ENCODE measurements at regions not wholly inside any gene's neighbourhood (a gene's known extent, or its start where the extent isn't known, plus 50 kb on each side); places are given as distances from the start of the nearest gene placed in this dataset.

DNA sequence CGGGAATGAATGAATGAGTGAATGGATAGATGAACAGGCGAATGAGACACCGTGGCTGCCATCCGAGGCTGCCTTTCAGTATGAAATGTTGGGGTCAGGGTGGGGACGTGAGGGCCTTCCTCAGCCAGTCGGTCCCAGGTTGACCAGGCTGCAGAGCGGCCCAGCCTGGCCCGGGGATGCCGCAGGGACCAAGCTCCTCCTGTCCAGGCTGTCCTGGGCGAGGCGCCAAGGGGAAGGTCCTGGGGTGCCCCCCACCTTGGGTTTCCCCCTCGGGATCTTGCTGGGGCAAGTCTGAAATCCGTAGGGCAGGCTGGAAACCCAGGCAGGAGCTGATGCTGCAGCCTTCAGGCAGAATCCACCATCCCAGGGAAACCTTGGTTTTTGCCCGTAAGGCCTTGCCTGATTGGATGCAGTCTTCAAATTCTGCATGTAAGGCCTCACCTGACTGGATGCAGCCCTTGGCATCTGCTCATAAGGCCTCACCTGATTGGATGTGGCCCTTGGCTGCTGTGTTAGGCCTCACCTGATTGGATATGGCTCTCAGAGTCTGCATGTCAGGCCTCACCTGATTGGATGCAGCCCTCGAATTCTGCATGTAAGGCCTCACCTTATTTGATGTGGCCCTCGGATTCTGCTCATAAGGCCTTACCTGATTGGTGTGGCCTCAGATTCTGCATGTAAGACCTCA lies 61.7 kb upstream of the ZNF469 start:
- peaks cover 4% of the 10 kb centered on the region for H3K4me1 ChIP-seq
- no peak overlapping the region for H2AFZ ChIP-seq (replicated peaks)
- peaks cover 7% of the 10 kb centered on the region for H3K27me3 Mint-ChIP-seq (ENCODE audit: insufficient read depth, low read depth)
- H3K4me2 ChIP-seq = no peak overlapping the region
- no peak overlapping the region for H3K9ac ChIP-seq
- peaks cover 6% of the 10 kb centered on the region for H3K4me1 Mint-ChIP-seq
- H3K27me3 ChIP-seq = no peaks in the 10 kb centered on the region
- H3K79me2 ChIP-seq (ENCODE audit: low read depth) = no peaks in the 10 kb centered on the region
- H3K9me3 Mint-ChIP-seq = peaks cover 5% of the 10 kb centered on the region
- no peaks in the 10 kb centered on the region for H3K36me3 Mint-ChIP-seq
- no peaks in the 10 kb centered on the region for H4K20me1 ChIP-seq (ENCODE audit: low read depth)
- no peak overlapping the region for H3K27ac ChIP-seq
- H3K9me3 ChIP-seq (ENCODE audit: low read depth) = no peaks in the 10 kb centered on the region
- H3F3A ChIP-seq (ENCODE audit: low read depth) = no peaks in the 10 kb centered on the region
- no peak for DNase-seq (ENCODE audit: low spot score)
- H3K36me3 ChIP-seq = no peaks in the 10 kb centered on the region
- no peak overlapping the region for H3K27ac Mint-ChIP-seq
- H3K4me3 ChIP-seq = no peak overlapping the region
- H3K4me3 Mint-ChIP-seq = no peak overlapping the region
- TF ChIP-seq, protein P1, sequence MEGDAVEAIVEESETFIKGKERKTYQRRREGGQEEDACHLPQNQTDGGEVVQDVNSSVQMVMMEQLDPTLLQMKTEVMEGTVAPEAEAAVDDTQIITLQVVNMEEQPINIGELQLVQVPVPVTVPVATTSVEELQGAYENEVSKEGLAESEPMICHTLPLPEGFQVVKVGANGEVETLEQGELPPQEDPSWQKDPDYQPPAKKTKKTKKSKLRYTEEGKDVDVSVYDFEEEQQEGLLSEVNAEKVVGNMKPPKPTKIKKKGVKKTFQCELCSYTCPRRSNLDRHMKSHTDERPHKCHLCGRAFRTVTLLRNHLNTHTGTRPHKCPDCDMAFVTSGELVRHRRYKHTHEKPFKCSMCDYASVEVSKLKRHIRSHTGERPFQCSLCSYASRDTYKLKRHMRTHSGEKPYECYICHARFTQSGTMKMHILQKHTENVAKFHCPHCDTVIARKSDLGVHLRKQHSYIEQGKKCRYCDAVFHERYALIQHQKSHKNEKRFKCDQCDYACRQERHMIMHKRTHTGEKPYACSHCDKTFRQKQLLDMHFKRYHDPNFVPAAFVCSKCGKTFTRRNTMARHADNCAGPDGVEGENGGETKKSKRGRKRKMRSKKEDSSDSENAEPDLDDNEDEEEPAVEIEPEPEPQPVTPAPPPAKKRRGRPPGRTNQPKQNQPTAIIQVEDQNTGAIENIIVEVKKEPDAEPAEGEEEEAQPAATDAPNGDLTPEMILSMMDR (IDR thresholded peaks at IDR 0.05) = no peak
- TF ChIP-seq EZH2 (IDR thresholded peaks at IDR 0.05) = no peak
- no peak for TF ChIP-seq EZH2phosphoT487 (IDR thresholded peaks at IDR 0.05)

DNA sequence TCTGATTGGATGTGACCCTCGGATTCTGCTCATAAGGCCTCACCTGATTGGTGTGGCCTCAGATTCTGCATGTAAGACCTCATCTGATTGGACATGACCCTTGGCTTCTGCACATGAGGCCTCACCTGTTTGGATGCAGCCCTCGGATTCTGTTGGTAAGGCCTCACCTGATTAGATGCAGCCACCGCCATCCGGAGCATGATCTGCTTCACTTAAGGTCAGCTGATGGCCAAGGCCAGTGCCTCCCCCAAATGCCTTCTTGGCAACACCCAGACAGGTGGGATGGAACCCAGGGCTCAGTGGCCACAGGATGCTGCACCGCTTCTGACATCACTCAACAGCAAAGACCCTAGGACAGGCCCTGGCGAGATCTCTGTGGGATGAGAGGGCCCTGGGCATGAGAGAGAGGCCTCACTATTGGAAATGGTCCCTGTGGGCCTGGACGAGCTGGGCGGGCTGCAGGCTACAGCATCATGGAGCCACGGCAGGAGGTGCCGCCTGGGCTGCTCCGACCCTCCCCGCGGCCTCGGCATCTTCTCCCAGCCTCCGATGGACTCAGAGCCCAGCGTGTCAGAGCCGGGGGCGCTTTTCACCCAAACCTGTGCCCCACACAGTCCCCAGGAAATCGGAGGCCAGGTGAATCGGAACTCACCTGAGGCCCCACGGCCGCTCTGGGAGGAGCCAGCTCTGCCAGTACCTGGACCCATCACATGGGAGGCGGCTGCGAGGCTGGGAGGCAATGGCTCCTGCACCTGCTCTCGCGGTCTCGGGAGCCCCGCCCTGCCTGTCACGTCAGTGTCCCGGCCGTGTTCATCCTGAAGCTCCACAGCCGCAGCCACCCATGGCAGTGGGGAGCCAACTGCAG lies 60.9 kb upstream of the ZNF469 start:
- no peaks in the 10 kb centered on the region for H3F3A ChIP-seq (ENCODE audit: low read depth)
- Mint-ChIP-seq H3K4me1 (peaks cover 9% of the 10 kb centered on the region), H3K9me3 (peaks cover 5% of the 10 kb centered on the region), H3K27me3 (ENCODE audit: insufficient read depth, low read depth) (peaks cover 7% of the 10 kb centered on the region), H3K36me3 (no peaks in the 10 kb centered on the region), H3K4me3 (no peak overlapping the region), H3K27ac (no peak overlapping the region)
- H3K27me3 ChIP-seq = no peaks in the 10 kb centered on the region
- no peak overlapping the region for H3K9ac ChIP-seq
- no peaks in the 10 kb centered on the region for H4K20me1 ChIP-seq (ENCODE audit: low read depth)
- no peak overlapping the region for H3K4me3 ChIP-seq
- H3K79me2 ChIP-seq (ENCODE audit: low read depth) = no peaks in the 10 kb centered on the region
- H3K27ac ChIP-seq = no peak overlapping the region
- TF ChIP-seq, protein P1 (IDR thresholded peaks at IDR 0.05) = no peak
- TF ChIP-seq EZH2 (IDR thresholded peaks at IDR 0.05) (no peak), EZH2phosphoT487 (IDR thresholded peaks at IDR 0.05) (no peak)
- no peaks in the 10 kb centered on the region for H3K36me3 ChIP-seq
- peaks cover 4% of the 10 kb centered on the region for H3K4me1 ChIP-seq
- H2AFZ ChIP-seq (replicated peaks) = no peak overlapping the region
- H3K9me3 ChIP-seq (ENCODE audit: low read depth) = no peaks in the 10 kb centered on the region
- H3K4me2 ChIP-seq = no peak overlapping the region
- DNase-seq (ENCODE audit: low spot score) = no peak

DNA sequence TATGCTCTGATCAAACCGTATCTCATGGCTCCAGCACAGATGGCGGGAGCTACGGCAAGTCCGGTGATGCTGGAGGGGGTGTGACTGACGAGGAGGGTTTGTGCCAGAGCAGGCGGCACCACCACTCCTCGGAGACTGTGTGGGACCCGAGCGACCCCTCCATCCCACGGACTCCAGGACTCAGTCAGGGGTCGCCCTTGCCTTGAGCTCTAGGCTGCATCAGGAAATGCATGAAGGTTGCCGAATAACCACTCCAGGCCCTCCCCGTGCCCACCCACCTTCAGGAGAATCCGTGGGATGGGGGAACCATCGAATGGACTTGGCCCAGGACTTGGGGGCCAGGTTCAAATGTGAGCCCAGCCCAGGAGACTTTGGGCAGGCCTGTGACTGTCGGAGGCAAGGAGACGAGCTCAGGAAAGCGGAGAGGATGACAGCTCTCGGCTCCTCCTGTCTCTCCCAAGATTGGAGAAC lies 60.2 kb upstream of the ZNF469 start:
- Histone ChIP-seq H3K27ac (no peak overlapping the region), H3K9me3 (ENCODE audit: low read depth) (no peaks in the 10 kb centered on the region), H3K27me3 (no peaks in the 10 kb centered on the region), H3K4me3 (no peak overlapping the region), H3K4me2 (no peak overlapping the region), H4K20me1 (ENCODE audit: low read depth) (no peaks in the 10 kb centered on the region), H3K4me1 (peaks cover 4% of the 10 kb centered on the region), H2AFZ (replicated peaks) (no peak overlapping the region), H3K9ac (no peak overlapping the region), H3K79me2 (ENCODE audit: low read depth) (no peaks in the 10 kb centered on the region), H3K36me3 (no peaks in the 10 kb centered on the region), H3F3A (ENCODE audit: low read depth) (no peaks in the 10 kb centered on the region)
- H3K4me3 Mint-ChIP-seq = no peak overlapping the region
- TF ChIP-seq, protein P1 (IDR thresholded peaks at IDR 0.05) = no peak
- TF ChIP-seq EZH2phosphoT487 (IDR thresholded peaks at IDR 0.05) (no peak), EZH2 (IDR thresholded peaks at IDR 0.05) (no peak)
- peaks cover 7% of the 10 kb centered on the region for H3K27me3 Mint-ChIP-seq (ENCODE audit: insufficient read depth, low read depth)
- DNase-seq (ENCODE audit: low spot score) = no peak
- no peaks in the 10 kb centered on the region for H3K36me3 Mint-ChIP-seq
- peaks cover 5% of the 10 kb centered on the region for H3K9me3 Mint-ChIP-seq
- H3K4me1 Mint-ChIP-seq = peaks cover 7% of the 10 kb centered on the region
- H3K27ac Mint-ChIP-seq = no peak overlapping the region
